GM12891 (cell line): ENCODE measurements at regions not wholly inside any gene's neighbourhood (a gene's known extent, or its start where the extent isn't known, plus 50 kb on each side); places are given as distances from the start of the nearest gene placed in this dataset.

Experiments
- POLR2A ChIP-seq: IDR thresholded peaks from 2 replicates; pipeline ENCODE4 v1.6.1; 2011; ENCODE audit warnings: low read depth, low read length, control low read depth
- TAF1 ChIP-seq: IDR thresholded peaks from 2 replicates; pipeline ENCODE4 v1.6.1; 2011; ENCODE audit warnings: low read depth, low read length, control low read depth

- TF ChIP-seq TAF1, result no peak
- TF ChIP-seq POLR2A, result no peak
These were observed 216.2 kb downstream of the ABHD5 start for GRCh38 chr3:43906849-43907507.
